ENCODE measurements at regions not wholly inside any gene's neighbourhood (a gene's known extent, or its start where the extent isn't known, plus 50 kb on each side); places are given as distances from the start of the nearest gene placed in this dataset.

DNA sequence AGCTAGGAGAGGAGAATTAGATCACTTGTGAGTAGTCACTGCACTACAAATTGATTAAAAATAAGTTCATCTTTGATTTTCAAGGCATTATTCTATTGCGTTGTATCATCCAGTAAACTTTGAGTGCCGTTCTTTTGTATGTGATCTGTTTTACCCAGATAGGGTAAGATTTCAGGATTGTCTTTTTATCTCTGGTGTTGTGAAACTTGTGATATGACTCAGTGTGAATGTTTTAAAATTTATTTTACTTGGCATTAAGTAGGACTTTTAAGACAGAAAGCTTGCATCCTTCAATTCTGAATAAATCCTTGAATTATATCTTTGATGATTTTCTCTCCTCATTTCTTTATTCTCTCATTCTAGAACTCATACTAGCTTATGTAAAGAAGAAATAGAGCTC lies 93.3 kb upstream of the ADAMTS5 start:
- Histone ChIP-seq H3K36me3 (ENCODE audit: control insufficient read depth in 2 of 2, extremely low read depth in 1 of 2, insufficient read depth in 2 of 2, low read length in 2 of 2) (no peaks in the 10 kb centered on the region), H4K20me1 (replicated peaks; ENCODE audit: control insufficient read depth, extremely low read depth, insufficient read depth, low read length) (no peaks in the 10 kb centered on the region), H3K4me2 (ENCODE audit: insufficient read depth, low read length) (no peak overlapping the region), H3K4me3 (replicated peaks in 1 of 3; ENCODE audit: insufficient read depth in 1 of 3, low read depth in 1 of 3, low read length in 3 of 3) (no peak overlapping the region), H3K9me3 (replicated peaks; ENCODE audit: control insufficient read depth, insufficient read depth, low read length) (no peaks in the 10 kb centered on the region), H3K27ac (ENCODE audit: insufficient read depth, low read depth, low read length) (no peak overlapping the region), H3K9me1 (replicated peaks; ENCODE audit: control insufficient read depth, extremely low read depth, insufficient read depth, low read length) (no peaks in the 10 kb centered on the region), H3K79me2 (ENCODE audit: control insufficient read depth, insufficient read depth, low read length) (no peaks in the 10 kb centered on the region), H3K4me1 (ENCODE audit: control insufficient read depth, extremely low read depth, insufficient read depth, low read length) (no peaks in the 10 kb centered on the region), H2AFZ (ENCODE audit: low read depth, low read length) (no peak overlapping the region), H3K9ac (replicated peaks; ENCODE audit: extremely low read depth, insufficient read depth, low read length) (no peak overlapping the region), H3K27me3 (ENCODE audit: control insufficient read depth in 2 of 2, insufficient read depth in 2 of 2, low read length in 2 of 2) (no peaks in the 10 kb centered on the region)
- ChIA-PET POLR2A (no interaction called here), CTCF (no interaction called here)
- no TSS peak for BruUV-seq (replicated peaks)
- intact Hi-C loops (cut with micrococcal nuclease) (no loop called here), dilution Hi-C loops (cut with MboI; ENCODE audit: extremely low pct_ligation_motif_present, low sequenced_read_pairs) (no loop called here)
- TF ChIP-seq POLR2AphosphoS5 (IDR thresholded peaks at IDR 0.05; ENCODE audit: insufficient read depth, low read depth, low read length) (no peak), FOS (IDR thresholded peaks at IDR 0.05; ENCODE audit: borderline replicate concordance, insufficient read depth, low read length) (no peak), GATA2 (IDR thresholded peaks at IDR 0.05; ENCODE audit: insufficient read depth, insufficient read length, low read depth, low read length) (no peak), MYC (IDR thresholded peaks at IDR 0.05; ENCODE audit: low read depth, low read length) (no peak), EZH2 (IDR thresholded peaks at IDR 0.05; ENCODE audit: borderline replicate concordance, low read depth, low read length, severe bottlenecking) (no peak), JUN (IDR thresholded peaks at IDR 0.05; ENCODE audit: borderline replicate concordance, insufficient read depth, insufficient read length, low read depth) (no peak), POLR2A (IDR thresholded peaks at IDR 0.05; ENCODE audit: low read depth, low read length) (no peak)
- TF ChIP-seq, protein P1, sequence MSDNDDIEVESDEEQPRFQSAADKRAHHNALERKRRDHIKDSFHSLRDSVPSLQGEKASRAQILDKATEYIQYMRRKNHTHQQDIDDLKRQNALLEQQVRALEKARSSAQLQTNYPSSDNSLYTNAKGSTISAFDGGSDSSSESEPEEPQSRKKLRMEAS (IDR thresholded peaks at IDR 0.05; ENCODE audit: insufficient read depth, insufficient read length), result no peak
- TF ChIP-seq, protein P2, sequence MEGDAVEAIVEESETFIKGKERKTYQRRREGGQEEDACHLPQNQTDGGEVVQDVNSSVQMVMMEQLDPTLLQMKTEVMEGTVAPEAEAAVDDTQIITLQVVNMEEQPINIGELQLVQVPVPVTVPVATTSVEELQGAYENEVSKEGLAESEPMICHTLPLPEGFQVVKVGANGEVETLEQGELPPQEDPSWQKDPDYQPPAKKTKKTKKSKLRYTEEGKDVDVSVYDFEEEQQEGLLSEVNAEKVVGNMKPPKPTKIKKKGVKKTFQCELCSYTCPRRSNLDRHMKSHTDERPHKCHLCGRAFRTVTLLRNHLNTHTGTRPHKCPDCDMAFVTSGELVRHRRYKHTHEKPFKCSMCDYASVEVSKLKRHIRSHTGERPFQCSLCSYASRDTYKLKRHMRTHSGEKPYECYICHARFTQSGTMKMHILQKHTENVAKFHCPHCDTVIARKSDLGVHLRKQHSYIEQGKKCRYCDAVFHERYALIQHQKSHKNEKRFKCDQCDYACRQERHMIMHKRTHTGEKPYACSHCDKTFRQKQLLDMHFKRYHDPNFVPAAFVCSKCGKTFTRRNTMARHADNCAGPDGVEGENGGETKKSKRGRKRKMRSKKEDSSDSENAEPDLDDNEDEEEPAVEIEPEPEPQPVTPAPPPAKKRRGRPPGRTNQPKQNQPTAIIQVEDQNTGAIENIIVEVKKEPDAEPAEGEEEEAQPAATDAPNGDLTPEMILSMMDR (IDR thresholded peaks at IDR 0.05; ENCODE audit: extremely low read depth in 1 of 2, insufficient read depth in 1 of 2, low read depth in 1 of 2, low read length in 2 of 2), result no peak
- DNase-seq (ENCODE audit: low read depth, low spot score), result no peak
- FAIRE-seq, result no peak
